SK-N-SH (cell line): ENCODE measurements at regions not wholly inside any gene's neighbourhood (a gene's known extent, or its start where the extent isn't known, plus 50 kb on each side); places are given as distances from the start of the nearest gene placed in this dataset.

Source experiments
- CTCF ChIA-PET: fragments of 300-600, 350-600 bp; formaldehyde crosslinking; extraction: SDS; loops from one replicate; lab custom pipeline; 2021; lab: Yijun Ruan, JAX
- POLR2A ChIA-PET: fragments of 350-600 bp; sonication (Branson Sonifier 250); formaldehyde crosslinking; extraction: SDS; loops from one replicate; lab custom pipeline; 2020; ENCODE audit warnings: antibody characterized with exemption, inconsistent platforms; lab: Yijun Ruan, JAX
- DNase-seq: peaks from one replicate; pipeline ENCODE4 v3.0.0; 2012
- H2AFZ ChIP-seq: fragments of 200-600 bp; sonication (generic); 2 replicates; pipeline ENCODE4 v1.8.1; 2016; ENCODE audit warnings: antibody characterized with exemption, mild to moderate bottlenecking, low read depth
- H3F3A ChIP-seq: fragments of 200-600 bp; sonication (generic); replicated peaks from 2 replicates; pipeline ENCODE3; 2016; ENCODE audit warnings: antibody characterized with exemption, mild to moderate bottlenecking; ENCODE audit not compliant: insufficient read depth
- H3K27ac ChIP-seq, 2 experiments: fragments of 200-500 bp in 1 of 2; fragments of 200-600 bp in 1 of 2; sonication (Bioruptor generic) in 1 of 2; sonication (generic), shearing (Covaris generic) in 1 of 2; 2 replicates each; pipeline versions ENCODE4 v1.5.1 to v1.6.1; 2014 to 2016; ENCODE audit warnings: low read depth in 2 of 2, inconsistent platforms in 1 of 2, low read length in 1 of 2, mild to moderate bottlenecking in 1 of 2, mixed read lengths in 1 of 2
- H3K27me3 ChIP-seq: fragments of 200-600 bp; sonication (generic), shearing (Covaris generic); 2 replicates; pipeline ENCODE4 v1.6.1; 2016; ENCODE audit warnings: mixed run types; ENCODE audit not compliant: insufficient read depth
- H3K36me3 ChIP-seq, 2 experiments: fragments of 200-500 bp in 1 of 2; fragments of 200-600 bp in 1 of 2; sonication (Bioruptor generic) in 1 of 2; sonication (generic) in 1 of 2; replicated peaks in 1 of 2; 2 replicates each; pipeline versions ENCODE3 to v1.5.1; 2014 to 2016; ENCODE audit warnings: low read length in 1 of 2, mild to moderate bottlenecking in 1 of 2; ENCODE audit not compliant: insufficient read depth in 2 of 2, control insufficient read depth in 1 of 2
- H3K4me1 ChIP-seq, 2 experiments: fragments of 200-500 bp in 1 of 2; fragments of 200-600 bp in 1 of 2; sonication (Bioruptor generic) in 1 of 2; sonication (generic), shearing (Covaris generic) in 1 of 2; 2 replicates each; pipeline versions ENCODE4 v1.5.1 to v1.6.1; 2014 to 2016; ENCODE audit warnings: low read depth in 1 of 2, low read length in 1 of 2, mixed run types in 1 of 2; ENCODE audit not compliant: insufficient read depth in 2 of 2, control insufficient read depth in 1 of 2
- H3K4me2 ChIP-seq: fragments of 200-600 bp; sonication (generic), shearing (Covaris generic); 2 replicates; pipeline ENCODE4 v1.6.1; 2017; ENCODE audit warnings: mixed run types
- H3K4me3 ChIP-seq, 2 experiments: fragments of 200-500 bp in 1 of 2; fragments of 200-600 bp in 1 of 2; sonication (Bioruptor generic) in 1 of 2; sonication (generic), shearing (Covaris generic) in 1 of 2; 2 replicates each; pipeline versions ENCODE4 v1.5.1 to v1.8.1; 2014 to 2016; ENCODE audit warnings: low read depth in 2 of 2, inconsistent platforms in 1 of 2, low read length in 1 of 2, mild to moderate bottlenecking in 1 of 2, mixed read lengths in 1 of 2, moderate library complexity in 1 of 2
- H3K79me2 ChIP-seq: fragments of 200-600 bp; sonication (generic); 2 replicates; pipeline ENCODE4 v1.8.1; 2017; ENCODE audit warnings: mild to moderate bottlenecking; ENCODE audit not compliant: insufficient read depth
- H3K9ac ChIP-seq: fragments of 200-600 bp; sonication (generic); 2 replicates; pipeline ENCODE4 v1.6.1; 2017; ENCODE audit warnings: mixed run types
- H3K9me2 ChIP-seq: fragments of 200-600 bp; sonication (generic); 2 replicates; pipeline ENCODE4 v1.6.1; 2017; ENCODE audit warnings: mixed run types
- H3K9me3 ChIP-seq: fragments of 200-600 bp; sonication (generic); 2 replicates; pipeline ENCODE4 v1.6.1; 2017; ENCODE audit warnings: mixed run types, mild to moderate bottlenecking, moderate library complexity
- H4K20me1 ChIP-seq: fragments of 200-600 bp; sonication (generic); 2 replicates; pipeline ENCODE4 v1.6.1; 2017; ENCODE audit warnings: mild to moderate bottlenecking, mixed run types; ENCODE audit not compliant: insufficient read depth
- CHD2 ChIP-seq: fragments of 150-350 bp; IDR thresholded peaks from 2 replicates; pipeline ENCODE4 v1.6.1; 2018; ENCODE audit warnings: low read length; ENCODE audit not compliant: partially characterized antibody
- CTCF ChIP-seq: fragments of 200-600 bp; sonication (generic); IDR thresholded peaks from 2 replicates; pipeline ENCODE4 v1.6.1; 2017; ENCODE audit warnings: antibody characterized with exemption, mild to moderate bottlenecking, moderate library complexity
- EZH2phosphoT487 ChIP-seq: fragments of 200-600 bp; sonication (generic); IDR thresholded peaks from 2 replicates; pipeline ENCODE4 v1.6.1; 2017; ENCODE audit warnings: low read depth, mixed run types, mild to moderate bottlenecking, antibody characterized with exemption, moderate library complexity, borderline replicate concordance
- FOSL2 ChIP-seq: IDR thresholded peaks from 2 replicates; pipeline ENCODE4 v1.4.0; 2012; ENCODE audit warnings: low read depth, mild to moderate bottlenecking, moderate library complexity, borderline replicate concordance
- GABPA ChIP-seq: IDR thresholded peaks from 2 replicates; pipeline ENCODE4 v1.4.0; 2012; ENCODE audit warnings: low read depth, mild to moderate bottlenecking
- MEF2A ChIP-seq: IDR thresholded peaks from 2 replicates; pipeline ENCODE4 v1.4.0; 2012; ENCODE audit warnings: low read depth, borderline replicate concordance
- POLR2AphosphoS5 ChIP-seq: IDR thresholded peaks from 2 replicates; pipeline ENCODE4 v1.6.1; 2012; ENCODE audit warnings: low read depth, low read length
- SIN3A ChIP-seq: IDR thresholded peaks from 2 replicates; pipeline ENCODE4 v1.6.1; 2012; ENCODE audit warnings: low read depth, mild to moderate bottlenecking, low read length, moderate library complexity, borderline replicate concordance
- TEAD4 ChIP-seq: IDR thresholded peaks from 2 replicates; pipeline ENCODE4 v1.4.0; 2012; ENCODE audit warnings: mild to moderate bottlenecking, borderline replicate concordance; ENCODE audit not compliant: insufficient read depth
- USF1 ChIP-seq: IDR thresholded peaks from 2 replicates; pipeline ENCODE4 v1.4.0; 2012; ENCODE audit warnings: low read depth, borderline replicate concordance
- WGBS: methylation state at CpG from one replicate; pipeline ENCODE4 v1.1.6; 2017; ENCODE audit warnings: low lambda C conversion rate; 5-methylcytosine and 5-hydroxymethylcytosine counted together
- TF ChIP-seq, protein P1 (sequence below): fragments of 150-350 bp; IDR thresholded peaks from 2 replicates; pipeline ENCODE4 v1.6.1; 2017; ENCODE audit warnings: antibody characterized with exemption, low read length, low read depth, borderline replicate concordance

DNA sequence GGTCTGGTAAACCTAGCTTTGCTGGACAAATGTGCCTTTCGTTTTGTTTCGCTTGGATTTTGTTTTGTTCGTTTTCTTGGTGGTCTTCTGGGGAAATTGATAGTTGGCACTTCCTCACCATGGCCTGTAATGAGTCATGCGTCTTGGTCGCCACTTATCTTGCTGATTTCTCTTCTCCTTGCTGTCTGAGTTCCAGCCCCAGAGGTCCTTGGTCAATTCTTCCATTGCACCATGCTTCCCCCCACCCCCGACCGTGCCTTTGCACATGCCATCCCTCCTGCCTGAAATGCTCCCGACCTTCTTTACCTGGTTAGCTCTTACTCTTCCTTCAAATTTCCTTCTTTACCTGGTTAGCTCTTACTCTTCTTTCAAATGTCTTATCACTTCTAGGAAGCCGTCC, 168.7 kb upstream of the MSX2 start:
- H3F3A ChIP-seq, result no peaks in the 10 kb centered on the region
- no peaks in the 10 kb centered on the region for H3K27me3 ChIP-seq
- H3K4me1 ChIP-seq, result no peaks in the 10 kb centered on the region
- no peaks in the 10 kb centered on the region for H3K9me2 ChIP-seq
- H2AFZ ChIP-seq, result no peak overlapping the region
- H3K4me3 ChIP-seq, result no peak overlapping the region
- no peaks in the 10 kb centered on the region for H3K9me3 ChIP-seq
- no peaks in the 10 kb centered on the region for H4K20me1 ChIP-seq
- ChIA-PET CTCF (interaction anchor here (0.9 kb wide), 1 partner anchor 153 kb away, joined by 4 read pairs; no protein-coding TSS in a partner anchor), POLR2A (no interaction called here)
- no peak overlapping the region for H3K4me2 ChIP-seq
- H3K36me3 ChIP-seq, result no peaks in the 10 kb centered on the region
- TF ChIP-seq SIN3A, result no peak
- no peak for TF ChIP-seq TEAD4
- no peak for TF ChIP-seq EZH2phosphoT487
- no peak for TF ChIP-seq POLR2AphosphoS5
- no peak for TF ChIP-seq FOSL2
- TF ChIP-seq MEF2A, result no peak
- TF ChIP-seq GABPA, result no peak
- DNase-seq, result no peak
- WGBS, result 71% methylated on average over 9 of the region's 9 CpGs
- H3K9ac ChIP-seq, result no peak overlapping the region
- H3K79me2 ChIP-seq, result no peaks in the 10 kb centered on the region
- no peak overlapping the region for H3K27ac ChIP-seq

- POLR2A ChIA-PET, result no interaction called here
- no peaks in the 10 kb centered on the region for H3K9me3 ChIP-seq
- no peak for DNase-seq
- CTCF ChIA-PET, result interaction anchor here (1.1 kb wide), 1 partner anchor 18 kb away, joined by 3 read pairs; no protein-coding TSS in a partner anchor
- no peaks in the 10 kb centered on the region for H3K36me3 ChIP-seq
- H3K27me3 ChIP-seq, result no peaks in the 10 kb centered on the region
- no peak overlapping the region for H2AFZ ChIP-seq
- no peaks in the 10 kb centered on the region for H3F3A ChIP-seq
- no peaks in the 10 kb centered on the region for H4K20me1 ChIP-seq
- no peak overlapping the region for H3K4me2 ChIP-seq
- no peak overlapping the region for H3K27ac ChIP-seq
- WGBS, result 60% methylated on average over 3 of the region's 3 CpGs
- no peak overlapping the region for H3K9ac ChIP-seq
- H3K4me1 ChIP-seq, result no peaks in the 10 kb centered on the region
- no peaks in the 10 kb centered on the region for H3K9me2 ChIP-seq
- H3K4me3 ChIP-seq, result no peak overlapping the region
- TF ChIP-seq USF1, result no peak
- TF ChIP-seq CTCF, result no peak
- no peak for TF ChIP-seq SIN3A
- TF ChIP-seq, protein P1, sequence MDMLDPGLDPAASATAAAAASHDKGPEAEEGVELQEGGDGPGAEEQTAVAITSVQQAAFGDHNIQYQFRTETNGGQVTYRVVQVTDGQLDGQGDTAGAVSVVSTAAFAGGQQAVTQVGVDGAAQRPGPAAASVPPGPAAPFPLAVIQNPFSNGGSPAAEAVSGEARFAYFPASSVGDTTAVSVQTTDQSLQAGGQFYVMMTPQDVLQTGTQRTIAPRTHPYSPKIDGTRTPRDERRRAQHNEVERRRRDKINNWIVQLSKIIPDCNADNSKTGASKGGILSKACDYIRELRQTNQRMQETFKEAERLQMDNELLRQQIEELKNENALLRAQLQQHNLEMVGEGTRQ, result no peak
- no peak for TF ChIP-seq CHD2
- TF ChIP-seq, all 33 proteins: peak for 0
- H3K79me2 ChIP-seq, result no peaks in the 10 kb centered on the region
Observed at GRCh38 chr5:174556756-174557155, 167.6 kb upstream of the MSX2 start.
